ENCODE measurements at regions not wholly inside any gene's neighbourhood (a gene's known extent, or its start where the extent isn't known, plus 50 kb on each side); places are given as distances from the start of the nearest gene placed in this dataset.

DNA sequence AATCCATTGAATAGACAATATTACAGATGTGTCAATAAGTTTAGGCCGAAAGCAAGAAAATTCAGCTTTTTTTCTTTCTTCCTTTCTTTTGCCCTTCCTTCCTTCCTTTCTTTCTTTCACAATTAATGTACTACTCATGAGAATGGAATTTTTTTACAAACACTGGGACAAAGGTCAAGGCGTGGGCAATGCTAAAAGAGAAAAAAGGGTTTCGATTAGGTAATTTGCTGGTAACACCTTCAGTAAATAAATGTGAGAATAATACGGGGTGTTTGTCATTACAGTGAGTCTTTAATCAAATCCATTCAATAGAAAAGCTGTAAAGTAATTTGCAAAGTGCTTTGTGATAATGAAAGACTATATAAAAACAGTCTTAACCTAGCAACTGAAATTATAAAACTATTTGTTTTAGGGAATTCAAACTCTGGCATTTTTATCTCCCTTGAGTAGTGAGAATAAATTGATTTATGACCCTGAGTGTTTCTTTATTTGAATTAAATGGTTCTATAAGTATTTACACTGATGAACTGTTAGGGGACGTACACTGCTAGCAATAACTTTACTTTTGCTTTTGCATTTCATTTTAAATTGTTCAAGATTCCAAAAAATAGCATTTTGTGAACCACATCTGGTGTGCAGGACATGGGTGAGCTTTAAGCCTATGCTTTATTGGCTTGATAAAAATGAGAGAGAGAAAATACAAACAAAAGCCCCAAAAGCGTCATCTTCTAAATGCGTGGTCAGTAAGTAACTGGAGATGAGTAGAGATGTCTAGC, 104.2 kb upstream of the THRB start:
- DNase-seq = no peak

GRCh38 chr3:24601066-24601939, 106.7 kb upstream of the THRB start:
- DNase-seq = no peak

DNA sequence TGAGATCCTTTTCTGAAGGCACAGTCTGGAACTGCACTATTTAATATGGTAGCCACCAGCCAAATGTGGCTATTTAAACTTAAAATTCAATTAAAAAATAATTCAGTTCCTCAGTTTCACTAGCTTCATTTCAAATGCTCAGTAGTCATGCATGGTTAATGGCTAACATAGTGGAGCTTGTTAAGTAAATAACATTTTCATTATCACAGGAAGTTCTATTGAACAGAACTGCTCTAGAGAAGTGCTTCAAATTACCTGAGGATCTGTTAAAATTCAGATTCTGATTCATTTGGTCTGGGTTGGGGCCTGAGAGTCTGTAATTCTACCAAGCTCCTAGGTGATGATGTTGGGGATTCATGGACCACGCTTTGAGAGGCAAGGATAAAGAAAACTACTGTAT, 109.6 kb upstream of the THRB start:
- no peak for DNase-seq

- DNase-seq = no peak
Measured at GRCh38 chr3:24605511-24606028, 110.9 kb upstream of the THRB start.

GRCh38 chr3:24607281-24607680, 112.6 kb upstream of the THRB start:
- DNase-seq = no peak

DNA sequence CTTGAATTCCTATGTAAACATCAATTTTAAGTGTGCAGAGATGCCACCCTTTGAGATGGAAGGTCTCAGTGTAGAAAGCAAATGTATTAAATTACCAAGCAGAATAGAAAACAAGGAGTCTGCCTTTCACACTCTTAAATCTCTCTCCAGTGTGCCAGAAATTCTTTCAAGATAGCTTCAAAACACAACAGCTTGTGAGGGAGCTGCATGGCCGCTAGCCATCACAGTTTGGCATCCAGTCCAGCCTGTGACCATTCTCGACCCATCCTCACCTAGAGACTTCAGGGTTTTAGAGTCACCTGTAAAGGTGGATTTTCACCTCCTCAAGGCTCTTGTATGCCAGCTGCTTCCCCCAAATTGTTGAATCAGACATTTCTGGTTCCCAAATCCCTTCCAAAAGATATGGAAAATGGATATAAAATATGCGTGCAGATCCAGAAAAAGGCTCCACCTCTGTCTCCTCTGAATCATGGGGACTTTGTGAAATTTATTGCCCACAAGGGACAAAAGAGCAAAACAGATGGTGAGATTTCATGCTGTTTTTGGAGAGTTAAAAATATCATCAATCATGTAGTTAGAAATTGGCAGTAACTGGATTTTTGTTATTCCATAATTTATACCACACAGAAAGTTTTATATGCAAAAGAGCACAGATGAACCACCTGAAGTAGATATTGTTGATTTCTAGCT, 114.2 kb upstream of the THRB start:
- DNase-seq = no peak

- DNase-seq = no peak
Measured at GRCh38 chr3:24614359-24614758, 119.7 kb upstream of the THRB start.

DNA sequence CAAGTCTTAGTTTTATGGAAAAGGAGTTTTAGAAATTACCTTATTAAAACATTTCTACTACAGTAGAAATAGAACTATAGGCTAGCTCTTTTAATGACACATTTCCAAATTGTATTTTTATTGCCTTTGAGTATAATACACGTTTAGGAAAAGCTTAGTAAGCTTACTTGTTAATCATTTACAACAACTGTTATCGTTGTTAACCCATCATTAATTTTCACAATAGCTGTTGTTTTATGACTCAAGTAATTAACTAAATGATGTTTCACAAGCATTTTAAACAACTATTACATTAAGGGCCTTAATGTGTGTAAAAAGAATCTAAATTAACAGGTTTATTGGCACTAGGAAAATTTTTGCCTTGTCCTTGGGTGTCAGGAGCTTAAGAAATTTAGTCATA, 120.5 kb upstream of the THRB start:
- DNase-seq = no peak

GRCh38 chr3:24616110-24616829, 121.6 kb upstream of the THRB start:
- DNase-seq = no peak

GRCh38 chr3:24622138-24622537, 127.5 kb upstream of the THRB start:
- DNase-seq = no peak

DNA sequence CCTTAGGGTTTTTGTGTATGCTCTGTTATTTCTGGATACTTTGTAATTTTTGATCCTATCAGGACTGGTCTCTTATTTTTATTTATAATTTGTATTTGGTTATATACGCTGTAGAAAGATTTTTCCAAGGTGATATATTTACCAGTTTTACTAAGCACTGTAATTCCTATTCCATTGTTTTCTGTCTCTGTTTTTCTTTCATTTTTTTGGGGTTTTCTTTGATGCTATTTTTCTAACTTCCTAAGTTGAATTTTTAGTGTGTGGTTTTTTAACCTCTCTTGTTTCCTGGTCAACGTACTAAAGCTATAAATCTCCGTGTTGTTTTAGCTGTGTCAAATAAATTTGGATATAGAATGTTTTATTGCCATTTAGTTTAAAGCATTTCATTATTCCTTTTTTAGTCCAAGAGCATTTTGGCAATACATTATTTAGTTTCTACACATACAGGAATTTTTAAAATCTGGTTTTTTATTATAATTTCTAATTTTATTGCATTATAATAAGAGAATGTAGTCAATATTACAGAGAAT, 128.1 kb upstream of the THRB start:
- DNase-seq = no peak

- DNase-seq = no peak
Measured at GRCh38 chr3:24623657-24624056, 129.0 kb upstream of the THRB start.

DNA sequence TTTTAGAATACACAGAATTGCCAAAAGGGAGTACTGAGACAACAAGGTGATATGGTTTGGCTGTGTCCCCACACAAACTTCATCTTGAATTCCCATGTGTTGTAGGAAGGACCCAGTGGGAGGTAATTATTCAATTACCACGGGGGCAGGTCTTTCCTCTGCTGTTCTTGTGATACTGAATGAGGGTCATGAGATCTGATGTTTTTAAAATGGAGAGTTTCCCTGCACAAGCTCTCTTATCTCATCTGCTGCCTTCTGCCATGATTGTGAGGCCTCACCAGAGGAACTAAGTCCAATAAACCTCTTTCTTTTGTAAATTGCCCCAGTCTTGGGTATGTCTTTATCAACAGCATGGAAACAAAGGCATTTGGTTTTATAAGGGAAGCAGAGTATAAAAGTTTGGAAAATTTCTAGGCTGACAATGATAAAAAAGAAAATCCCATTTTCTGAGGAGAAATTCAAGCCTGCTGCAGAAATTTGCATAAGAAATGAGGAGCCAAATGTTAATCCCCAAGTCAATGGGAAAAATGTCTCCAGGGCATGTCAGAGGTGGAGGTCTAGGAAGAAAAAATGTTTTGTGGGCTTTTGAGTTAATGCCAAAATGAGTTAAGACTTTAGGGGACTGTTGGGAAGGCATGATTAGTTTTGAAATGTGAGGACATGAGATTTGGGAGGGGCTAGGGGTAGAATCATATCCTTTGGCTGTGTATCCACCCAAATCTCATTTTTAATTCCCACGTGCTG, 130.5 kb upstream of the THRB start:
- DNase-seq = no peak

- DNase-seq = no peak
Measured at GRCh38 chr3:24628523-24629258, 134.0 kb upstream of the THRB start.

GRCh38 chr3:24631481-24631880, 136.8 kb upstream of the THRB start:
- DNase-seq = no peak

GRCh38 chr3:24639061-24639460, 144.4 kb upstream of the THRB start:
- DNase-seq = no peak

- no peak for DNase-seq
Measured at GRCh38 chr3:24639481-24640329, 145.1 kb upstream of the THRB start.

DNA sequence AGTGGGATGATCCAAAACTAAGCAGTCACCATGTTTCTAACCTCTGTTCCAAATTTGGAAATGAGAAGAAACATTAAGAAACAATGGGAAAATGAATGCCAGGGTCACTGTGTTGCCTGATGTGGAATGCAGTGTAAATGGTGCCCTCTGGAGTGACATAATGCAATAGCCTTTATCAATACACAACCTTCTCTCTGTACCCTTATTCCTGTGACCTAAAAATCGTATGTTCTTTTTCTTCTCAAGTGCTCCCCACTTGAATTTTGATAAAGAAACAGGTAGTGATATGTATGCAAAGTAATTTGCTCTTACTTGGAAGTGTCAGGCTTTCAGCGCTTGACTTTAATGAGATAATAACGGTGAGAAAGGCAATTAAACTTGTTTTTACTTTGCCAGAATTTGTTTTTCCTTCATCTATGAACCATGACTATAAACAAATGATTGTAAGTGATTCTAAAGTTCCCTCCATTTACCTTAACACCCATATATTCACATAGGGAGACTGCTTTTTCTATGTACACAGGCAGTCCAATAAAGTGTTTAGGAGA, 145.8 kb upstream of the THRB start:
- no peak for DNase-seq

GRCh38 chr3:24641628-24642027, 147.0 kb upstream of the THRB start:
- DNase-seq = no peak

GRCh38 chr3:24645047-24645446, 150.4 kb upstream of the THRB start:
- DNase-seq = no peak
